Effector memory CD8-positive, alpha-beta T cell (primary cell): ENCODE measurements at regions not wholly inside any gene's neighbourhood (a gene's known extent, or its start where the extent isn't known, plus 50 kb on each side); places are given as distances from the start of the nearest gene placed in this dataset.

ENCODE experiments used
- ATAC-seq: fragments of 150-1000 bp; cut with Tn5 transposase; replicated peaks from 2 replicates; pipeline ENCODE4 v1.10.0; 2021; ENCODE audit warnings: mild to moderate bottlenecking, moderate library complexity
- DNase-seq, 3 experiments: peaks; one replicate each; pipeline ENCODE4 v3.0.0; 2021
- H3K27ac Mint-ChIP-seq, 2 donors: one replicate each; pipeline ENCODE4 v1.8.0; 2022; ENCODE audit warnings: mild to moderate bottlenecking in 2 of 2, mixed read lengths in 2 of 2, moderate library complexity in 2 of 2
- H3K27me3 Mint-ChIP-seq, 2 donors: one replicate each; pipeline ENCODE4 v1.8.0; 2022; ENCODE audit warnings: mixed read lengths in 2 of 2
- H3K36me3 Mint-ChIP-seq: one replicate; pipeline ENCODE4 v1.8.0; 2022; ENCODE audit warnings: mild to moderate bottlenecking, moderate library complexity, mixed read lengths; ENCODE audit not compliant: insufficient read depth
- H3K4me1 Mint-ChIP-seq, 2 donors: one replicate each; pipeline ENCODE4 v1.8.0; 2022; ENCODE audit warnings: low read depth in 2 of 2, mixed read lengths in 2 of 2
- H3K4me3 Mint-ChIP-seq, 2 donors: one replicate each; pipeline ENCODE4 v1.8.0; 2022; ENCODE audit warnings: mild to moderate bottlenecking in 2 of 2, mixed read lengths in 2 of 2, moderate library complexity in 2 of 2
- H3K9me3 Mint-ChIP-seq, 2 donors: one replicate each; pipeline ENCODE4 v1.8.0; 2022; ENCODE audit warnings: mixed read lengths in 2 of 2

DNA sequence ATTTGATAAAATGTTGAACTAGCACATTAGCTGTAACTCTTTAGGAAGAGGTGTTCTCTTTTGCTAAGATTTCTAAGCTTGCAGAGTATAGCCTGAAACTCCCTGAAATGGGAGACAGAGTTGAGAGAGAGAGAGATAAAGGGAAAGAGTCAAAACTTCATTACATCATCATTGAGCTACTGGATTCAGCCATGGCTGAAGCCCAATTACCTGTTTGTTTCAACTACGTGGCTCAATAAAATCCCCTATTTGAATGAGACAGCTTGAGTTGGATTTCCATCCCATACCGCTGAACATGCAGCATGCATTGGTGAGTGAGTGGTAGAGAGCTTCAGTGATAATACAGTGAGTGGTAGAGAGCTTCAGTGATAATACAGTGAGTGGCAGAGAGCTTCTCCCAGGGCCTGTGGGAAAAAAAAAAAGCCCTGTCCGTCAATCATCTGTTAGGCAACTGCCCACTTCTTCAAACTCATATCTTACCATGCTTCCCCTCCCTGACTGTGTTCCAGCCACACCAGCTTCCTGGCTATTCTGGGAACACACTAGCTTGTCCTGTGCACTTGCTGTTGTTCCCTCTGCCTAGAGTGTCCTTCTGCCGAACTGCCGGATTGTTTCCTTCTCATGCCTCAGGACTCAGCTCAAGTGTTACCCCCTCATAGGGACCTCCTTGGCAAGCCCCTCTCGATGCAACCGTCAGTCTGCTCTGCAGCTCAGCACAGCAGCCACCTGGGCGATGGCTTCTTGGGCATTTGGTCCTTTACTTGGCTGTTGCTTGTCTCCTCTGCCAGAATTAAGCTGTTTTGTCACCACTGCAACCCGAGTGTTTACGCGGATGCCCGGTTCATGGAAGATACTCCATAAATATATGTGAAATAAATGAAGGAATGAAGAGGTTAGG is 91.3 kb upstream of the EYA2 start:
- no peak for DNase-seq
- H3K4me3 Mint-ChIP-seq = no peak overlapping the region
- H3K27me3 Mint-ChIP-seq = peaks cover 46 to 78% of the 10 kb centered on the region in 2 donors
- no peaks in the 10 kb centered on the region for H3K4me1 Mint-ChIP-seq
- no peaks in the 10 kb centered on the region for H3K9me3 Mint-ChIP-seq
- no peaks in the 10 kb centered on the region for H3K36me3 Mint-ChIP-seq
- H3K27ac Mint-ChIP-seq = no peak overlapping the region
- no peak for ATAC-seq

DNA sequence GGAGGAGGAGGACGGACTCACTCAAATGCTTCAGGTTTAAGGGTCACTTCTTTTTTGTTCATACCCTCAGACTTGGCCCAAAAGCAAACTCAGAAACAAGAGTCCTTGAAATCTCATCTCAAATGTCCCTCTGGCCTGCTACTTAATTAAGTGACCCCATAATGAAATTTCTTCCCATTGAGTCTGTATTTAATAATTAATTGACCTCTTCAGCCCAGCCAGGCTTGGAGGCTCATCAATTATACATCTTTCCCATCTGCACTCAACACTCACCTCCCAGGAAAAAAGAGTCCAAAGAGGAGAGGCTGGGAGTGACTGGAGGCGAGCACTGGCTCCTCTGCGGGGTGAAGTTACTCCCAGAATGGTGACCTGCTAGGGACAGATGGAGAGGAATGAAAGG is 90.5 kb upstream of the EYA2 start:
- H3K27ac Mint-ChIP-seq = no peak overlapping the region
- H3K36me3 Mint-ChIP-seq = no peaks in the 10 kb centered on the region
- H3K4me1 Mint-ChIP-seq = no peaks in the 10 kb centered on the region
- DNase-seq = no peak
- no peak for ATAC-seq
- no peak overlapping the region for H3K4me3 Mint-ChIP-seq
- H3K9me3 Mint-ChIP-seq = no peaks in the 10 kb centered on the region
- H3K27me3 Mint-ChIP-seq = peaks cover 43 to 73% of the 10 kb centered on the region in 2 donors

DNA sequence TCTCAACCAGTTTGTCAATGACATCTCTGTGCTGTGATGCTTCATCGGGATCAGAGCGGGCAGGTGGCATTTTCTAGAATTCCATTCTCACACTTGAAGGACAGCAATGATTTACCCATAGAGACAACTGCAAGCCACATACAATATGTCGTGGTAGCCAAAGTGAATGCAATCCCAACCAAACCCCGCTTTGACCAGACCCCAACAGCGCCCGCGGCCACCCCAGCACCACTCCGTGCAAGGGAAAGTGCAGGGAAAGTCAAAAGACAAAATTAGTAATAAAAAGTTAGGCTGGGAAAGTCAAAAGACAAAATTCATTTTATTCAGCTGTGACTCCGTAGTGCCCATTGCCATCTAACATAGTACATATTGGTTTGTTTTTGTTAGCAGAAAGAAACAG is 88.8 kb upstream of the EYA2 start:
- H3K4me3 Mint-ChIP-seq = no peak overlapping the region
- H3K36me3 Mint-ChIP-seq = no peaks in the 10 kb centered on the region
- peaks cover 50 to 79% of the 10 kb centered on the region in 2 donors for H3K27me3 Mint-ChIP-seq
- H3K27ac Mint-ChIP-seq = no peak overlapping the region
- no peak for DNase-seq
- no peak for ATAC-seq
- no peaks in the 10 kb centered on the region for H3K9me3 Mint-ChIP-seq
- no peaks in the 10 kb centered on the region for H3K4me1 Mint-ChIP-seq

DNA sequence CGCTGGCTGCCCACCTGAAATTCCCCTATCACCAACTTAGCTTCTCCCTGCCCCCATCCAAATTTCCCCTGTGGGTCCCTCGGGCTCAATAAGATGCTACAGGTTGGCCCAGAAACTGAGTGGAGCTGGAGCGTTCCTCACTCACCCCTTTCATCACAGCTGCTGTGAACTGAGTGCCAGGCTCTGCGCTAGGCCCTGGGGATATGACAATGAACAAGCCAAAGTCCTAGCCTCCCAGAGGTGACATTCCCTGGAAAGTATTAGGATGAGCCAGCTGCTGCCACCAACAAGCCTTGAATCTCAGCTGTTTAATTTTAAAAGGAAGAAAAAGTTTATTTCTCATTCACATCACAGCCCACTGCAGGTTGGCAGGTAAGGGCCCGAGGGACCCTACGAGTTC is 86.6 kb upstream of the EYA2 start:
- Mint-ChIP-seq H3K36me3 (no peaks in the 10 kb centered on the region), H3K9me3 (no peaks in the 10 kb centered on the region), H3K4me3 (no peak overlapping the region), H3K27ac (no peak overlapping the region), H3K27me3 (peaks cover 46 to 78% of the 10 kb centered on the region in 2 donors), H3K4me1 (no peaks in the 10 kb centered on the region)
- ATAC-seq (no peak), DNase-seq (no peak)

DNA sequence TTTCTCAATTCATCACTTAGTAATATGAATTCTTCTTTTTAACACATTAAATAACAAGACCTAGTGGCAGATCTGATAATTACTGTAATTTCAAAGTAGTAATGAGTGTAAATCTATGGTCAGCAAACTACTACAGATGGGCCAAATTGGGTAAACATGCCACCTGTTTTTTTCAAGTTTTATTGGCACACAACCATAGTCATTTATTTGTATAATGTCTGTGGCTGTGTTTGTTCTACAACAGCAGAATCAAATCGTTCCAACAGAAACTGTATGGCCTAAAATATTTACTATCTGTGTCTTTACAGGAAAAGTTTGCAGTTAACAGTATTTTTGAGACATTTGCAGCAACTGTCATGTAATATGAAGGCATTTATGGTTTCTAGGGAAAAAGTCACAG is 86.1 kb upstream of the EYA2 start:
- Mint-ChIP-seq H3K9me3 (no peaks in the 10 kb centered on the region), H3K27me3 (peaks cover 43 to 78% of the 10 kb centered on the region in 2 donors), H3K4me1 (no peaks in the 10 kb centered on the region), H3K4me3 (no peak overlapping the region), H3K36me3 (no peaks in the 10 kb centered on the region), H3K27ac (no peak overlapping the region)
- ATAC-seq (no peak), DNase-seq (no peak)

DNA sequence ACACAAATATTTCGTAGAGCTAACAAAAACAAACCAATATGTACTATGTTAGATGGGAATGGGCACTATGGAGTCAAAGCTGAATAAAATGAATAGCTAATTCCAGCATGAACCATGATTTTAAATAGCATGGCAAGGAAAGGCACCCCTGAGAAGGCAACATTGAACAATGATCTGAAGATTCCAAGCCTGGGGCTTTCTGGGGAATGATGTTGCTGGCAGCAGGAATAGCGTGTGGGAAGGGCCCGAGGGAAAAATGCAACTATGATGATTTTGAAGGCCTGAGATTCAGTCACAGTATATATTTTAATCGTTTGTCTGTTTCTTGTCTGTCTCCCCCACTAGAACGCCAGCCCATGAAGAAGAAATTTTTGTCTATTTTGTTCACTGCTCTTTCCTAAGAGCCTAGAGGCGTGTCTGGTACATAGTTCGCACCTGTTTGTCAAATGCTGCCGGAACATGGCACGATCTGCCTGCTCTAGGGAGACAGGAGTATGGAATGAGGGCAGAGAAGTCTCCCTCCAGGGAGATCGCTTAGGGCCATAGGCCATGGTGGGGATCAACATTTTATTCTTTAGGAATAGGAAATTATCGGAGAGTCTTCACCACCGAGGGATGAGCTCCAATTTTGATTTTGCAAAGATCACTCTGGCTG is 84.8 kb upstream of the EYA2 start:
- no peaks in the 10 kb centered on the region for H3K36me3 Mint-ChIP-seq
- ATAC-seq (no peak), DNase-seq (no peak)
- peaks cover 34 to 71% of the 10 kb centered on the region in 2 donors for H3K27me3 Mint-ChIP-seq
- no peaks in the 10 kb centered on the region for H3K9me3 Mint-ChIP-seq
- no peaks in the 10 kb centered on the region for H3K4me1 Mint-ChIP-seq
- H3K27ac Mint-ChIP-seq = no peak overlapping the region
- no peak overlapping the region for H3K4me3 Mint-ChIP-seq

DNA sequence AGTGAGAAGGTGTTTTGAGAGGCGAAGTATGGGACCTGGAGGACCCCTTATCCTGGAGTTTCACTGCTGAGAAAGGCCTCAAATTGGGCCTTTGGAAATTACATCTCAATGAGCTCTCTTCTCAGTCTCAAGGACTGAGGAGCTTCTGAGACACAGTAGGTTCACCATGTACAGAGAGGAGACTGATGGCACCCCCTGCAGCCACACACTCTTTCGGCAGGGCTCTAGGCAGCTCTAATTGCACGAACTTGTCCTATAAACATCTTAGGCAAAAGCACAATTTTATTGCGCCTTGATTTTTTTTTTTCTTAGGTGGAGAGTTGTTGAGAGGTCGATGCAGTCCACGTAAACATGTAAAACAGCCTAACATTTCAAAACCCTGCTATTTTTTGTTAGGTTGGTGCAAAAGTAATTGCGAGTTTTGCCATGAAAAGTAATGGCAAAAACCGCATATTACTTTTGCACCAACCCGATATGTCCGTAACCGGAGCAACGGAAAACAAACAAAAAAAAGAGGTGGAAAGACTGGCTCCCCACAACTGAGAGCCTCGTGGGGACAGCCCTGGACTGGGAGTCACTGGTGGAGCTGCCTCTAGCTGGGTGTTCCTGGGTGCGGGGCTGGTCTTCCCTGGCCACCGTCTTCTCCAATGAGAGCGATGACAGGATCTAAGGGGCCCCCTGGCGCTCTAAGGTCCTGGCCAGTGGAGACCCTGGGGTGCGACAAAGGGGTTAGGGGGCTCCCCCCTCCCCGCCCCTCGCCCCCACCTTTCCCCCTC is 84.0 kb upstream of the EYA2 start:
- no peak for ATAC-seq
- H3K4me3 Mint-ChIP-seq = no peak overlapping the region
- H3K27ac Mint-ChIP-seq = no peak overlapping the region
- no peaks in the 10 kb centered on the region for H3K36me3 Mint-ChIP-seq
- H3K27me3 Mint-ChIP-seq = peaks cover 37 to 73% of the 10 kb centered on the region in 2 donors
- no peaks in the 10 kb centered on the region for H3K4me1 Mint-ChIP-seq
- H3K9me3 Mint-ChIP-seq = no peaks in the 10 kb centered on the region
- no peak for DNase-seq

DNA sequence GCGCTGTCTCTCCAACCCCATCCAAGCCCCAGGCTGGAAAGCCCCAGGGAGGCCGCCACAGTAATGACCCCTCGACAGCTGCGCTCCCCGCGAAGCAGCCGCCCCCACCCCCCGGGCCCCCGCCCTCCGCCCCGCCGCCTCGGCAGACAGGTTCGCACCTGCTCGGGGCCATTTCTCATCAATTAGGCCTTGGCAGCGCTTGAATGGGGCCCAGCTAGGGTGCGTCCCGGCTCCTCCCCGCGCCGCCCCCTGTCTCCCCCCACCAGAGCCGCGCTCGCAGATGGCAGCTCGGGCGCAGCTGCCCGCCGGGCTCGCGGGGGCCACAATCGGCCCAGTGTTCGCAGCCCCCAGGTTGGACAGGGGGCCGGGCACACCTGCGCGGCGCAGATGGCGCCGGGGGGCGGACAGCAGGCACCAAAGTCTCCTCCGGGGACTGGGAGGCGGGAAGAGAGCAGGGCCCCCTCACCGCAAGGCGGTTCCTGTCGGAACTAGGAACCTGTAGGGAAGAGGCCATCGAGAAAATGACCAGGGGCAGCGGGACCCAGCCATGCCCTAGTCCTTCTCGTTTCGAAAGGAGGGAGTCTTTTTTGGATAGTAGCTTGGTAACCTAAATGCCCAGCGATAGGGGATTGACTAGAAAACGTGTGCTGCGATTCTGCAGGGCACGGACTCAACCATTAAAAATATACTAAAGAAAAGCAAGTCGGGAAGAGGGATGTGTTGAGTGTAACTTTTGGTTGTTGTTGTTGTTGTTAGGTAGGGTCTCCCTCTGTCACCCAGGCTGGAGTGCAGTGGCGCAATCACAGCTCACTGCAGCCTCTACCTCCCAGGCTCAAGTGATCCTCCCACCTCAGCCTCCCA is 83.2 kb upstream of the EYA2 start:
- H3K9me3 Mint-ChIP-seq = no peaks in the 10 kb centered on the region

DNA sequence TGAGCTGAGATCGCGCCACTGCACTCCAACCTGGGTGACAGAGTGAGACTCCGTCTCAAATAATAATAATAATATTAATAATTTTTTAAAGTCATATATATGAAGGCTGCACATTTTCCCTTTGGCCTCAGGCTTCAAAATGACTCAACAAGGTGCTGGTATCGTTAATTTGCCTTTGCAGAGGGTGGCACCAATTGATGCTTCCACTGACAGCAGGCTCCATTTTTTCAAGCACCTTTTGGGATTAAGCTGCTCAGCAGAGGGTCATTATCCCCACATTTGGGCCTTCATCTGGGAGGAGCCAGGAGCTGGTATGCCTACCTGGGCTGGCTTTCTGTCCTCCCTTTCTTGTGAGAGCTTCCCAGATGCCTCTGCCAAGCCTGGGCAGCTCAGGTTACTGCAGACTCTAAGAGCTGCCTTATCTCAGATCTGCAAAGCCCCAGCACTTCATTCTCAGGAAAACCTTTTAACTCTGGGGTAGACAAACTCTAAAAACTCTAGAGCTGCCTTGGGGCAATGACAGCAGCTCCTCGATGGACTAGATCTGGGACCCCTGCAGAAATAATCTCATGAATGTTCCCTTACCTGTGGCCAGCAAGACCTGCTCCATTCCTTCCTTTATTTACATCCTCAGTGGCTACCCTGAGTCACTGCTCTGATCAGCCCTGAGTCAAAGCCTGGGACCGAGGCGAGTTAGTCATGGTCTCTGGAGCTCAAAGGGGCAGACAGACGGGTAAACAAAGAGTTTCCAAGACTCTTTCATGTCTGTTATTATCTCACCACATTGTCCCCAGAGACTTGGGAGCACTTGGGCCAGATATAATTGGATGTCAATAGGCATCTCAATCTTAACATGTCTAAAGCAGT is 80.0 kb upstream of the EYA2 start:
- no peak overlapping the region for H3K4me3 Mint-ChIP-seq
- ATAC-seq (no peak), DNase-seq (no peak)
- H3K36me3 Mint-ChIP-seq = no peaks in the 10 kb centered on the region
- H3K4me1 Mint-ChIP-seq = no peaks in the 10 kb centered on the region
- H3K27ac Mint-ChIP-seq = no peak overlapping the region
- peaks cover 54 to 67% of the 10 kb centered on the region in 2 donors for H3K27me3 Mint-ChIP-seq
- no peaks in the 10 kb centered on the region for H3K9me3 Mint-ChIP-seq

More for the DNA sequence above, 83.2 kb upstream of the EYA2 start:
- H3K4me1 Mint-ChIP-seq = no peaks in the 10 kb centered on the region
- H3K27ac Mint-ChIP-seq = no peak overlapping the region
- DNase-seq (no peak), ATAC-seq (no peak)
- H3K36me3 Mint-ChIP-seq = no peaks in the 10 kb centered on the region
- peaks cover 42 to 73% of the 10 kb centered on the region in 2 donors for H3K27me3 Mint-ChIP-seq
- H3K4me3 Mint-ChIP-seq = no peak overlapping the region

DNA sequence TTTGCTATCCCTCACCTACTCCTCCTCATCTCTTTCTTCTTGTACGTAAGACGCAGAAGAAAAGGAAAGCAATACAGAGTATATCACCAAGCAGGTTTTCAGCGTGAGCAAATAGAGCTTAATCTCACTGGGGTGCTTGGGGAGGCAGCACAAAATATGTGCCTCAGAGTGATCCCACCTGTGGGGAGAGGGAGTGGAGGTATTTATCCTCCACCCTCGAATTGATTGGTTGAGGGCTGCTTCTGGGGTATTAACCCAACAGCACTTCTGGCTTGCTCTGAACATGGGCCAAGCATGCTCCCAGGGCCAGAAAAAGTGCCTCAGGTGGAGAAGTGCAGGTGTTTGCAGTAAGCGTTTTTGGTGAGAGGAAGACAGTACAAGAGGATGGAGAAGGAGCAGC is 78.5 kb upstream of the EYA2 start:
- peaks cover 55 to 62% of the 10 kb centered on the region in 2 donors for H3K27me3 Mint-ChIP-seq
- H3K9me3 Mint-ChIP-seq = no peaks in the 10 kb centered on the region
- H3K4me1 Mint-ChIP-seq = no peaks in the 10 kb centered on the region
- H3K36me3 Mint-ChIP-seq = no peaks in the 10 kb centered on the region
- DNase-seq (no peak), ATAC-seq (no peak)
- H3K27ac Mint-ChIP-seq = no peak overlapping the region
- H3K4me3 Mint-ChIP-seq = no peak overlapping the region

DNA sequence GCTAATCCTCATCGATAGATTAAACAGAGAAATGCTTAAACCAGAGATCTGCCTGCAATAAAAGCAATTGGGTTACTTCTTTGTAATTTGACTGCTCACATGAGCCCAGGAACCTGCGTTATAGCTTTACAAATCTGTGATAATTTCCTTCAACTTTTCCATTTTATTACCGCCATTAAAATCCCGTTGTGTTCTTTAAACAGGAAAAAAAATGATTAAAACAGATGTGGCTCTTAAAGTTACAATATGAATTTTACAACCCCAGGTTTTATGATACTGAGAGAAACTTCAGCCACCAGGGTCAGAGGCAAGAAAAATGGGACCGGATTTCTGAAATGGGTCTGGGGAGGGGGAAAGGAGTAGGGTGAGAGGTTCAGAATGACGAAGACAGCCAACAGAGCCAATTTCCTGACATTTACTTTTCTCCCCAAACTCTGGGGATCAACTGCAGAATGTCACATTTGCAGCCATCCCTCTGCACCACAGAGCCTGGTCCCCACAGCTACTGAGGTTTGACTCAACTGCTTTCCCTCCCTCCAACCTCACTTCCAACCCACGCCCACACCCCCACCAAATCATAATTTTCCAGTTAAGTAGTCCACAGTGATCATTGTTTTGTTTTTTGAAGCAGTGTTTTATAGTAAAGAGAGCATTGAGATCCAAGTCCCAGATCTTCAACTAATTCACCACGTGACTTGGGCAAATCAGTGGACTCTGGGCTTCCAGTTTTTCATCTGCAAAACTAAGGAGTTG is 77.6 kb upstream of the EYA2 start:
- no peak overlapping the region for H3K4me3 Mint-ChIP-seq
- no peaks in the 10 kb centered on the region for H3K4me1 Mint-ChIP-seq
- H3K27ac Mint-ChIP-seq = no peak overlapping the region
- DNase-seq (no peak), ATAC-seq (no peak)
- peaks cover 50 to 53% of the 10 kb centered on the region in 2 donors for H3K27me3 Mint-ChIP-seq
- H3K36me3 Mint-ChIP-seq = no peaks in the 10 kb centered on the region
- H3K9me3 Mint-ChIP-seq = no peaks in the 10 kb centered on the region

DNA sequence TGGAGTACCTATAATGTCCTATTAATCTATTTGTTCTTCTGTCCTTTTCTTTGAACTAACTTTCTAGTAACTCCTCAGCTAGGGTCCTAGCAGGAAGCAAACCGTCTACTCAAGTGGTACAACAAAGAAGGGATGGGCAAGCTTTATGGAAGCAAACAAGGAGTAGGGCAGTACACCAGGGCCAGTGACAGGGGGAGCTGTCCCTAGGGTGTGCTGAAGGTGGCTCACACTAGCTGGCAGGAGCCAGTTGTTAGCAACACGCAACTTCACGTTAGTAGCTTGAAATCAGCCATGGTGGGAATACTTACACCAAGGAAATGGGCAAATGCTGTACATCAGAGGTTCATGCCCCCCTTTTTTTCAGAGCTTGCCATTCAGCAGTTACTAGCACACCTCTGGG is 74.0 kb upstream of the EYA2 start:
- ATAC-seq (no peak), DNase-seq (no peak)
- peaks cover 50 to 53% of the 10 kb centered on the region in 2 donors for H3K27me3 Mint-ChIP-seq
- no peaks in the 10 kb centered on the region for H3K9me3 Mint-ChIP-seq
- H3K27ac Mint-ChIP-seq = no peak overlapping the region
- no peaks in the 10 kb centered on the region for H3K36me3 Mint-ChIP-seq
- no peaks in the 10 kb centered on the region for H3K4me1 Mint-ChIP-seq
- no peak overlapping the region for H3K4me3 Mint-ChIP-seq
